Left kidney (tissue), 1 donor: ENCODE measurements at regions not wholly inside any gene's neighbourhood (a gene's known extent, or its start where the extent isn't known, plus 50 kb on each side); places are given as distances from the start of the nearest gene placed in this dataset.
"Not testable (repeated sequence)": the region's sequence is repeated elsewhere in the genome, so short reads cannot be mapped to it uniquely, and the experiment has no call there.

Source experiments
- DNase-seq: peaks from one replicate; pipeline ENCODE4 v3.0.0-alpha.2; 2013

- DNase-seq, result no peak
Measured at GRCh38 chr12:75792687-75793086, 238.9 kb downstream of the PHLDA1 start.

DNA sequence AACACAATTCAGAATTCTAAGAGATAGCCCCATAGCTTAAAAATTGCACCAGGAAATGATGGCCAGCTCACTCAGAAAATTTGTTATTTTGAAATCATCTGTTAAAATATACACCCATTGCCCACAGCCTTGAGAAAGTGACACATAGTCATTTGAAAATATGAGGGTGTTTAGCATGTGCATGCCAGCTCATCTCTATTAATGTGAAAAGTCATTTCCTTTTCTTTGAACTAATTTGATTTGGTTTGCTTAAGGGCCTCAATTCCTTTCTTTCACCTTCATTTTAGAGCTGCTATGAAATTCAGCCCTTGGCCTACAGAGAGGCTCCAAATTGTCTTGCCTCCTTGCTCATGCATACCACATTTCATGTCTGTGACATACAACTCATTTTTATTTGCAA, 241.4 kb downstream of the PHLDA1 start:
- no peak for DNase-seq

GRCh38 chr12:75787146-75787545, 244.4 kb downstream of the PHLDA1 start:
- not testable (repeated sequence) for DNase-seq

GRCh38 chr12:75786070-75786469, 245.5 kb downstream of the PHLDA1 start:
- DNase-seq, result no peak

GRCh38 chr12:75784591-75784990, 247.0 kb downstream of the PHLDA1 start:
- no peak for DNase-seq

GRCh38 chr12:75783093-75783877, 248.3 kb downstream of the PHLDA1 start:
- DNase-seq, result no peak

GRCh38 chr12:75782069-75782581, 249.5 kb downstream of the PHLDA1 start:
- no peak for DNase-seq

DNA sequence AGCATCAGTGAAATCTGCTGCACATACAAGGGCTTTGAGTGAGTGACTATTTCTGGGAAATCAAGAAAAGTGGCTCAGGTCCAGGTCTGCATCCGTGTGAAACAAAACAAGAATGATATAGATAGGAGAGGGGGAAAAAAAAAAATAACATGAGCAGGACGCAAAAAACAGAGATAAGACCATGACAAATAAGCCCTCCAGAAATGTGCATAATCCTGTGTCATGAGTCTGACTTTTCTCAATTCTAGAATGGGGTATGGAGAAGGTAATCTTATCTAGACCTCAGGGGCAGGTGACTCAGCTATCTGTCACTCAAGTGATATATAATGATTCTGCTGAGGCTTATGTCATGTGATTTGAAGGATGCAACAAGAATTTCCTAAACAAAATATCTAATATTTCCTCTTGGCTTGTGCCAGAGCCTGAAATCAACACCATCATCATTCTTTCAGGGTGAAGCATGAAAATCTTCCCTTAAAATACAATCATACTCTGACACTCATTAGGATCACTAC, 250.0 kb downstream of the PHLDA1 start:
- DNase-seq, result no peak

- DNase-seq, result no peak
Measured at GRCh38 chr12:75779891-75780496, 251.6 kb downstream of the PHLDA1 start.

GRCh38 chr12:75774261-75775052, 257.1 kb downstream of the PHLDA1 start:
- DNase-seq, result no peak

GRCh38 chr12:75773377-75773776, 258.2 kb downstream of the PHLDA1 start:
- DNase-seq, result no peak

- no peak for DNase-seq
Measured at GRCh38 chr12:75771023-75771422, 259.6 kb upstream of the KRR1 start.

GRCh38 chr12:75767957-75768356, 256.5 kb upstream of the KRR1 start:
- no peak for DNase-seq

DNA sequence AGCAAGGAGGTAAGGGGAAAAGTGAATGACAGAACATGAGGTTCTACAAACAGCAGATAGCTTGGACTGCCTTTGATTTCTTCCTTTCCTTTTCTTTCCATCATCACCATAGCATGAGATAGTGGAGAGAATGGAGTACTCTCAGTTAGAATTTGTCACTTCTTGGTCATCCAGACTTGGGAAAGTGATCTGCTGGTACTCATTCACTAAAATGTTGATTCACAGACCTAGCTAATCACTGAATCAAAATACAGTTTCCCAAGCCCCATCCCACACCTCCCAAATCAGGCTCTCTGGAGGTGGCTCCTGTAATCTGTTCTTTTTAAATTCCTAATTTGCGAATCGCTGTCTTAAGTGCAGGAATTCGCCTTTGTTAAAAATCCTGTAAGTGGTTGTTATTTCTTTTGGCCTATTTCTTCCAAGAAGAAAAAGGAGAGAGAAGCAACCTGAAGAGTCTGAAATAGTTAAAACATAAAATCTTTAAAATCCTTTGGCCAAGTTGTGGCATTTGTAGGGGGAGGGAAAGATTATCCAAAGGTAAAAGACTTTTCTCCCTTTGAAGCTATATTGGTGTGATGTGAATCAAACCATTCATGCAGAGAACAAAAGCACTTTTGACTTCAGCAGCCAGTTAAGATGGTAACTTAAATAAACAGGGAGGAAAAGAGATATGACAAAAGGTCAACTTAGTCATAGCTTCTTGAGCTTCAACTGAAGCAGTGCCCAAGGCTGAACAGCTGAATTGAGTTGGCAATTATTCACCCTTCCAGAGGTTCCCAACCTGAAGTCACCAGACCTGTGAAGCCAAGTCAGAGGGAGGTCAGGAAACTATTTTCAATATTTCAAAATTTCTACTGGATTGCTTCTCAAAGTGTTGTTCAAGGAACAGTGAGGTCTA, 255.1 kb upstream of the KRR1 start:
- no peak for DNase-seq

DNA sequence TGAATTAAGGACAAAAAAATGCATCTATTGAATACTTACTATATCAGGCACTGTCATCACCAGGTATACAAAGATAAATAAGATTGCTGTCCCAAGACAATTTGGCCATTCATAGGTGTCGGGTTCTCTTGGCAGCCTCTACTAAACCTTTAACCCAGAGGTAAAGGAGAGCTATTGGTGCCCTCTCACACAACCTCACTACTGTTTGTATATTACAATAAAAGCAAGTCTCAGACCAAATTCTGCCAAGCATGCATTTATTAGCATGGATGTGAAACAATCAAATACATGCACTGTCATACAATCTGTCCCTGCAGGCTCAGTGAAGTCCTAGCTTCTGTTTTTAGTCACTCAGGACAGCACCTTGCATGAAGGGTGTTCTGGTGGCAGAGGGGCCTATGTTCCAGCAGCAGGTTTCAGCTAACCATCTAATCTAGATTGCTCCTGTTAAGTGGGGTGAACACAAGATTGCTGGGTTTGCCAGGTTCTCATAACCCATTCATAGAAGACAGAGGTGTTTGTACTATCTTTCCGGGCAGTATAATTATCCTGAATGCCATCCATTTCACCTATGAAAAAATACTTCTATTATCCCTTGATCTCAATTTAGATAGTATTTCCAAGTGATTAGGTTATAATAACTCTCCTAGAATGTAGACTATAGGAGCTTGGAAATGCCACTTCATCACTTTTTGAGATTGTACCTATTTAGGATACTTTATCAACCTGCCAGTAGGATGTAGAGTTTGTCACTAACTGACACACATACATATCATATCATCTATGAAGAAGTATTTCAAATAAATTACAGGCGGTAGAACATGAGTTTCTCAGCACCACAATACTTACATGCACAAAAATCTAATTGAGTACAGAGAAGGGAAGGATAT, 254.0 kb upstream of the KRR1 start:
- no peak for DNase-seq

DNA sequence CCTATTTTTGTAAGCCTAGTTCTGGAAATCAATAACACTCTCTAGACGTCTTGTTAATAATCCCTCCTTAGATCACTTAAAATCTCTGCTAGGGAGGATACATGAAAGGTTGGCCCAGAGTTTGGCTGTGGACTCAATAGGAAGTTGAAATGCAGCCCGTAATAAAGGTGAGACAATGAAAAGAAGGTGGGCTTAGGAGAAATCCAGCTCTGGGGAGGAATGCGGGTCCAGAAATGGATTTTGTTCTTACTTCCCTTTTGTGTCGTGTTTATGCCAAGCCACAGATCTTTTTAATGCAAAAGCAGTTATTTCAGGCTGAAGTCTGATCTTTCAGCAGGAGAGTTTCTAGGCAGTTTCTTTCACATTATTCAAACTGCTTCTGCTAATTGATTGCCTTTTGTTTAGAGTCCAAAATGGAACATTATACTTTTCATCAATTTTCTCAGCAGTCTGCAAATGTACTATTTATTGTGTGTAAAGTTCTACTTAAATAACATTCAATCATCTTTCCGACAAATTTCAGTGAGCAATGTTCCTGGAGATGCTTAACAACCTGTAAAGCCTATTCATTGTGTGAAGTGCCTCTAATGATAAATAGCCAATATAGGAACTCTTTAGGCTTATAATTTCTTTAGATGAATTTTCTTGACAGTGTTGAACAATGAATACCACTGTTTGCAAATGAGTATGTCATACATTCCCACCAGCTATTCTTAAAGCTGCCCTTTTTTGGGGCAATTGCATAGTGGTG, 252.9 kb upstream of the KRR1 start:
- no peak for DNase-seq

DNA sequence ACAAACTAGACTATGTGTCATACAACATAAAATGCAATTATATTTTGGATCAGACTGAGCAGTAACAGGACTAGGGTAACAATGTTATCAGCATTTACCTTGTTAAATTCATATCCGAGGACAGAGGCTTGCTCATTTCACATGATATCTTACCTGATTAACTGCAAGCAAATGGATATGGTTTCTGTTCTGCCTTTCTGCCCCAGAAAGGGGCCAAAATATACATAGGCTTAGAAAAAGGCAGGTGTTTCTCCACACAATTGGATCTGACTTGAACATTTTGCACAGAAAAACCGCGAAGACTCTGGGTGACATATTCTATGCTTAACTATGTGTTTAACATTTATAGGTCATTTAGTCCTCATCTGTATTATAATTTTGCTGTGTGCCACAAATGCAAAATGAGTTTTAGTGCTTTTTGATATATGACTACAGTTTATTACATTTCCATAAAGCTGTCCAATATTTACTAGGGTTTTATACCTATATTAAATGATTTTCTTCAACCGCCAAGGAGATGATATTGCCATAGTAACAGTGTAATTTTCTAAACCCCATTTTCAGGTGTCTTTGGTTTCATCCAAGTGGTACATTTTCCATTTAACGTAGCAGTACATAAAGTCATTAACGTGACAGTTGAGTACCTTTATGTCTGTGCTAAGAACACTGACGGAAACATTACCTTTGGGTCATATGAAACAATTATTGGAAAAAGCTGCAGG, 249.3 kb upstream of the KRR1 start:
- no peak for DNase-seq

GRCh38 chr12:75759842-75760572, 248.6 kb upstream of the KRR1 start:
- DNase-seq, result no peak
